ENCODE measurements at regions not wholly inside any gene's neighbourhood (a gene's known extent, or its start where the extent isn't known, plus 50 kb on each side); places are given as distances from the start of the nearest gene placed in this dataset.

- H3K9ac ChIP-seq (replicated peaks in 1 of 4; ENCODE audit: extremely low read depth in 1 of 4, low read depth in 3 of 4, low read length in 3 of 4), result no peak overlapping the region
- no peaks in the 10 kb centered on the region for H3K79me2 ChIP-seq (ENCODE audit: control insufficient read depth in 1 of 2, insufficient read depth in 2 of 2, low read length in 2 of 2)
- DNase-seq (ENCODE audit: low read depth in 1 of 2, low spot score in 2 of 2) (no peak), FAIRE-seq (no peak)
- no peaks in the 10 kb centered on the region for H3K27me3 ChIP-seq (replicated peaks in 1 of 4; ENCODE audit: control insufficient read depth in 3 of 4, extremely low read depth in 1 of 4, insufficient read depth in 3 of 4, low read length in 3 of 4)
- H4K91ac ChIP-seq (replicated peaks; ENCODE audit: insufficient read length, low read length), result no peak overlapping the region
- H2AK5ac ChIP-seq (ENCODE audit: low read depth, low read length), result no peak overlapping the region
- no peaks in the 10 kb centered on the region; a peak in 1 of 4 replicates for H3K9me3 ChIP-seq (ENCODE audit: insufficient read depth in 2 of 2, low read depth in 1 of 2, low read length in 1 of 2)
- no peak overlapping the region for H3K14ac ChIP-seq (ENCODE audit: insufficient read length)
- no peak overlapping the region for H3K27ac ChIP-seq (ENCODE audit: low read depth, low read length)
- no peaks in the 10 kb centered on the region for H4K20me1 ChIP-seq (replicated peaks in 1 of 2; ENCODE audit: control insufficient read depth in 1 of 2, insufficient read depth in 2 of 2, low read length in 2 of 2)
- no peak overlapping the region for H4K5ac ChIP-seq (ENCODE audit: insufficient read length, low read depth, low read length)
- no peak overlapping the region for H2BK20ac ChIP-seq (ENCODE audit: low read length)
- H3K4me1 ChIP-seq (replicated peaks in 1 of 4; ENCODE audit: control insufficient read depth in 3 of 4, insufficient read depth in 4 of 4, low read length in 3 of 4), result no peaks in the 10 kb centered on the region
- H3K23me2 ChIP-seq (ENCODE audit: low read depth, low read length), result no peaks in the 10 kb centered on the region
- POLR2A ChIA-PET (ENCODE audit: partially characterized antibody), result no interaction called here
- H4K8ac ChIP-seq (ENCODE audit: extremely low read depth, insufficient read depth, low read length), result no peak overlapping the region
- no peak overlapping the region for H2BK5ac ChIP-seq (ENCODE audit: low read depth, low read length)
- H2AFZ ChIP-seq (ENCODE audit: low read length), result no peak overlapping the region
- H3K79me1 ChIP-seq (ENCODE audit: low read depth, low read length), result no peaks in the 10 kb centered on the region
- no peak overlapping the region for H3K4me3 ChIP-seq (ENCODE audit: extremely low read depth in 1 of 4, insufficient read depth in 2 of 4, low read depth in 3 of 4, low read length in 4 of 4)
- no peak overlapping the region for H3K4me2 ChIP-seq (ENCODE audit: insufficient read depth in 1 of 2, low read depth in 2 of 2, low read length in 2 of 2)
- no peak overlapping the region for H3K4ac ChIP-seq (replicated peaks; ENCODE audit: insufficient read length, low read depth, low read length)
- no peak overlapping the region for H2BK120ac ChIP-seq (replicated peaks; ENCODE audit: low read depth, low read length)
- no peak overlapping the region for H3K56ac ChIP-seq (replicated peaks; ENCODE audit: insufficient read length, low read depth, low read length)
- WGBS, 2 experiments (ENCODE audit: extremely low coverage in 1 of 2, insufficient coverage in 1 of 2, insufficient read length in 1 of 2, insufficient replicate concordance in 2 of 2, low coverage in 1 of 2, low lambda C conversion rate in 2 of 2, missing lambda C conversion rate in 1 of 2), result 94% methylated on average over 18 of the region's 20 CpGs; no CpG with 5 or more reads in 1 of the 2 experiments
- H3K23ac ChIP-seq (ENCODE audit: insufficient read length), result no peak overlapping the region
- H3K36me3 ChIP-seq (ENCODE audit: control insufficient read depth in 2 of 4, insufficient read depth in 4 of 4, low read length in 3 of 4), result no peaks in the 10 kb centered on the region
- H3K18ac ChIP-seq (ENCODE audit: extremely low read depth, low read length), result no peak overlapping the region
- no peak overlapping the region for H2BK15ac ChIP-seq (ENCODE audit: low read length)
- CTCF ChIA-PET (ENCODE audit: partially characterized antibody), result no interaction called here
- H2BK12ac ChIP-seq (ENCODE audit: low read depth, low read length), result no peak overlapping the region
- no peak for TF ChIP-seq ASH2L (IDR thresholded peaks at IDR 0.05; ENCODE audit: low read length)
- TF ChIP-seq MAFK (IDR thresholded peaks at IDR 0.05; ENCODE audit: low read depth, low read length), result no peak
- no peak for TF ChIP-seq SAP30 (IDR thresholded peaks at IDR 0.05; ENCODE audit: insufficient read depth, insufficient replicate concordance, low read length)
- no peak for TF ChIP-seq USF2 (IDR thresholded peaks at IDR 0.05; ENCODE audit: low read length)
- no peak for TF ChIP-seq YY1 (IDR thresholded peaks at IDR 0.05; ENCODE audit: low read depth, low read length)
- no peak for TF ChIP-seq SRF (IDR thresholded peaks at IDR 0.05; ENCODE audit: low read depth, low read length)
- TF ChIP-seq SP4 (IDR thresholded peaks at IDR 0.05; ENCODE audit: low read length), result no peak
These were observed 331.5 kb upstream of the CNTNAP2 start for GRCh38 chr7:145784809-145785780.
